ENCODE measurements at regions not wholly inside any gene's neighbourhood (a gene's known extent, or its start where the extent isn't known, plus 50 kb on each side); places are given as distances from the start of the nearest gene placed in this dataset.

DNA sequence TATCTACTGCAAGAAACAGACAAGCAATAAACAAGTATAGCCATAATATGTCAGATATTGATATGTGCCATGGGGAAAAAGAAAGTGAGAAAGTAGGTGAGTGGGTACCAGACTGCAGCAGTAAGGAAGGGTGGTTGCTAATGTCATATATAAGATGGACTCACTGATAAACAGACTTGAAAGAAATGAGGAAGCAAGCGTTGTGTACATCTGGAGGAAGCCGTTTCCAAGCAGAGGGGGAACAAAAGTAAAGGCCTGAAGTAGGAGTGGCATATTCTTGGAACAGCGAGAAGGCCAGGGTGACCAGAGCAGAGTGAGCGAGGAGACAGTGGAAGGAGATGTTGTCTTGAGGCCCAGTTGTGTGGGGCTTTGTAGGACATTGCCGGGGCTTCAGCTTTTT, 142.2 kb upstream of the MAP3K1 start:
- TF ChIP-seq, protein P1, sequence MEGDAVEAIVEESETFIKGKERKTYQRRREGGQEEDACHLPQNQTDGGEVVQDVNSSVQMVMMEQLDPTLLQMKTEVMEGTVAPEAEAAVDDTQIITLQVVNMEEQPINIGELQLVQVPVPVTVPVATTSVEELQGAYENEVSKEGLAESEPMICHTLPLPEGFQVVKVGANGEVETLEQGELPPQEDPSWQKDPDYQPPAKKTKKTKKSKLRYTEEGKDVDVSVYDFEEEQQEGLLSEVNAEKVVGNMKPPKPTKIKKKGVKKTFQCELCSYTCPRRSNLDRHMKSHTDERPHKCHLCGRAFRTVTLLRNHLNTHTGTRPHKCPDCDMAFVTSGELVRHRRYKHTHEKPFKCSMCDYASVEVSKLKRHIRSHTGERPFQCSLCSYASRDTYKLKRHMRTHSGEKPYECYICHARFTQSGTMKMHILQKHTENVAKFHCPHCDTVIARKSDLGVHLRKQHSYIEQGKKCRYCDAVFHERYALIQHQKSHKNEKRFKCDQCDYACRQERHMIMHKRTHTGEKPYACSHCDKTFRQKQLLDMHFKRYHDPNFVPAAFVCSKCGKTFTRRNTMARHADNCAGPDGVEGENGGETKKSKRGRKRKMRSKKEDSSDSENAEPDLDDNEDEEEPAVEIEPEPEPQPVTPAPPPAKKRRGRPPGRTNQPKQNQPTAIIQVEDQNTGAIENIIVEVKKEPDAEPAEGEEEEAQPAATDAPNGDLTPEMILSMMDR (IDR thresholded peaks at IDR 0.05; ENCODE audit: poor library complexity), result no peak
- TF ChIP-seq EZH2 (IDR thresholded peaks at IDR 0.05; ENCODE audit: borderline replicate concordance) (no peak), EZH2phosphoT487 (IDR thresholded peaks at IDR 0.05; ENCODE audit: low read depth, severe bottlenecking, unreplicated experiment) (no peak)
